GM12865 (cell line): ENCODE measurements at regions not wholly inside any gene's neighbourhood (a gene's known extent, or its start where the extent isn't known, plus 50 kb on each side); places are given as distances from the start of the nearest gene placed in this dataset.

Source experiments
- DNase-seq: peaks from one replicate; pipeline ENCODE4 v3.0.0; 2010; ENCODE audit warnings: low read depth
- H3K4me3 ChIP-seq: 2 replicates; pipeline ENCODE4 v1.5.1; 2011; ENCODE audit warnings: mild to moderate bottlenecking, low read depth, low read length, control low read depth
- CTCF ChIP-seq: IDR thresholded peaks from 2 replicates; pipeline ENCODE4 v1.5.1; 2011; ENCODE audit warnings: low read length, control low read depth, low read depth, inconsistent platforms; ENCODE audit not compliant: insufficient read depth; ENCODE audit errors: missing control alignments

DNA sequence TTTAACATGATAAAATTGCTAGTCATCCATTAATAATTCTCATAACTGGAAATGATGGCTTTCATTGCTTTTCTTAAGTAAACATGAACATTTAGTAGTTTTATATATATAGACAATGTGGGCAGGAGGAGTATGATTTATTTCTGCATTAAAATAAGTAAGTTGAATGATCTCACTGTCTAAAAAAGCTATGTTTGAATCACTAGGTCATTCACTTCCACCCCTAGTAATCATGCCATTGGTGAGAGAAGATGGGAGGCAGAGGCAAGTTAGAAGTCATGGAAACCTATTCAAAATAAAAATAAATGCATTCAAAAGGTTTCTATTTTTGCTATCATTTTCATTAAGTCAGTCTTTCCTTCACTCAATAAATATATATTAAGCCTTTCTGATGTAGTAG, 226.4 kb downstream of the DUSP10 start:
- no peak overlapping the region for H3K4me3 ChIP-seq
- no peak for DNase-seq
- no peak for TF ChIP-seq CTCF

GRCh38 chr1:221517961-221518360, 223.9 kb downstream of the DUSP10 start:
- no peak overlapping the region for H3K4me3 ChIP-seq
- no peak for DNase-seq
- TF ChIP-seq CTCF: no peak

- no peak for TF ChIP-seq CTCF
- no peak overlapping the region for H3K4me3 ChIP-seq
- no peak for DNase-seq
Measured at GRCh38 chr1:221520250-221520649, 221.6 kb downstream of the DUSP10 start.

DNA sequence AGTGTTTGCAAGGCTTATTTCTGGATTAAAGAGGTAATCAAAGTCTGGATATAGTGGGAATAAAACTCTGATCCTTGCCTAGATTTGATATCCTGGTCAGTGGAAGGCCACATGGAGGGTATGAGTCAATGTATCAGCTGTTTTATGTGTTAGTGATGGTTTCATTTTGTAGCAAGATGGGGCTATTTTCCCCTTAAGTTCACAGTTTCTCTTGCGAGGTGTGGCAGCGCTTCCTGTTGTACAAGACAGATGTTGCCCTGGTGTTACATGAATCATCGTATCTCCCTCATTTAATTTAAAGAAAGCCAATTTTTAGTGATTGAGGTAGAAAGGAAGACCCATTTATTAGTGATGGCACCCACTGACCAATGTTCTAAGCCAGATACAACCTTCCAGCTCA, 220.2 kb downstream of the DUSP10 start:
- TF ChIP-seq CTCF: no peak
- DNase-seq: no peak
- no peak overlapping the region for H3K4me3 ChIP-seq

- H3K4me3 ChIP-seq: no peak overlapping the region
- TF ChIP-seq CTCF: no peak
- no peak for DNase-seq
Measured at GRCh38 chr1:221522529-221522940, 219.4 kb downstream of the DUSP10 start.

GRCh38 chr1:221525749-221526148, 216.1 kb downstream of the DUSP10 start:
- no peak for DNase-seq
- H3K4me3 ChIP-seq: no peak overlapping the region
- TF ChIP-seq CTCF: no peak

GRCh38 chr1:221527302-221527701, 214.6 kb downstream of the DUSP10 start:
- no peak overlapping the region for H3K4me3 ChIP-seq
- no peak for TF ChIP-seq CTCF
- DNase-seq: no peak
